ENCODE measurements at regions not wholly inside any gene's neighbourhood (a gene's known extent, or its start where the extent isn't known, plus 50 kb on each side); places are given as distances from the start of the nearest gene placed in this dataset.
"Not testable (repeated sequence)": the region's sequence is repeated elsewhere in the genome, so short reads cannot be mapped to it uniquely, and the experiment has no call there.

- DNase-seq (ENCODE audit: low read depth): no peak
Observed at GRCh38 chr3:66858656-66859381, 139.3 kb upstream of the KBTBD8 start.

- DNase-seq (ENCODE audit: low read depth): no peak
Observed at GRCh38 chr3:66860771-66861170, 137.3 kb upstream of the KBTBD8 start.

GRCh38 chr3:66863205-66864111, 134.6 kb upstream of the KBTBD8 start:
- no peak for DNase-seq (ENCODE audit: low read depth)

- DNase-seq (ENCODE audit: low read depth): no peak
Observed at GRCh38 chr3:66884659-66885058, 113.4 kb upstream of the KBTBD8 start.

- no peak for DNase-seq (ENCODE audit: low read depth)
Observed at GRCh38 chr3:66885326-66886000, 112.6 kb upstream of the KBTBD8 start.

GRCh38 chr3:66889750-66890494, 108.2 kb upstream of the KBTBD8 start:
- no peak for DNase-seq (ENCODE audit: low read depth)

- no peak for DNase-seq (ENCODE audit: low read depth)
Observed at GRCh38 chr3:66898155-66898554, 100.0 kb upstream of the KBTBD8 start.

GRCh38 chr3:66904336-66904735, 93.8 kb upstream of the KBTBD8 start:
- no peak for DNase-seq (ENCODE audit: low read depth)

GRCh38 chr3:66904831-66905493, 93.1 kb upstream of the KBTBD8 start:
- no peak for DNase-seq (ENCODE audit: low read depth)

GRCh38 chr3:66907136-66907535, 91.0 kb upstream of the KBTBD8 start:
- no peak for DNase-seq (ENCODE audit: low read depth)

- no peak for DNase-seq (ENCODE audit: low read depth)
Observed at GRCh38 chr3:66910266-66911055, 87.6 kb upstream of the KBTBD8 start.

GRCh38 chr3:66912306-66912705, 85.8 kb upstream of the KBTBD8 start:
- no peak for DNase-seq (ENCODE audit: low read depth)

- no peak for DNase-seq (ENCODE audit: low read depth)
Observed at GRCh38 chr3:66922058-66922457, 76.0 kb upstream of the KBTBD8 start.

GRCh38 chr3:66923969-66924368, 74.1 kb upstream of the KBTBD8 start:
- no peak for DNase-seq (ENCODE audit: low read depth)

- DNase-seq (ENCODE audit: low read depth): no peak
Observed at GRCh38 chr3:66928252-66928651, 69.9 kb upstream of the KBTBD8 start.

GRCh38 chr3:66931291-66931690, 66.8 kb upstream of the KBTBD8 start:
- DNase-seq (ENCODE audit: low read depth): no peak

GRCh38 chr3:66931699-66932098, 66.4 kb upstream of the KBTBD8 start:
- DNase-seq (ENCODE audit: low read depth): no peak

GRCh38 chr3:66933233-66933632, 64.9 kb upstream of the KBTBD8 start:
- no peak for DNase-seq (ENCODE audit: low read depth)

GRCh38 chr3:66934041-66934440, 64.1 kb upstream of the KBTBD8 start:
- no peak for DNase-seq (ENCODE audit: low read depth)

GRCh38 chr3:66934725-66935124, 63.4 kb upstream of the KBTBD8 start:
- no peak for DNase-seq (ENCODE audit: low read depth)

- not testable (repeated sequence) for DNase-seq (ENCODE audit: low read depth)
Observed at GRCh38 chr3:66937041-66937440, 61.1 kb upstream of the KBTBD8 start.
